ENCODE measurements at regions not wholly inside any gene's neighbourhood (a gene's known extent, or its start where the extent isn't known, plus 50 kb on each side); places are given as distances from the start of the nearest gene placed in this dataset.

DNA sequence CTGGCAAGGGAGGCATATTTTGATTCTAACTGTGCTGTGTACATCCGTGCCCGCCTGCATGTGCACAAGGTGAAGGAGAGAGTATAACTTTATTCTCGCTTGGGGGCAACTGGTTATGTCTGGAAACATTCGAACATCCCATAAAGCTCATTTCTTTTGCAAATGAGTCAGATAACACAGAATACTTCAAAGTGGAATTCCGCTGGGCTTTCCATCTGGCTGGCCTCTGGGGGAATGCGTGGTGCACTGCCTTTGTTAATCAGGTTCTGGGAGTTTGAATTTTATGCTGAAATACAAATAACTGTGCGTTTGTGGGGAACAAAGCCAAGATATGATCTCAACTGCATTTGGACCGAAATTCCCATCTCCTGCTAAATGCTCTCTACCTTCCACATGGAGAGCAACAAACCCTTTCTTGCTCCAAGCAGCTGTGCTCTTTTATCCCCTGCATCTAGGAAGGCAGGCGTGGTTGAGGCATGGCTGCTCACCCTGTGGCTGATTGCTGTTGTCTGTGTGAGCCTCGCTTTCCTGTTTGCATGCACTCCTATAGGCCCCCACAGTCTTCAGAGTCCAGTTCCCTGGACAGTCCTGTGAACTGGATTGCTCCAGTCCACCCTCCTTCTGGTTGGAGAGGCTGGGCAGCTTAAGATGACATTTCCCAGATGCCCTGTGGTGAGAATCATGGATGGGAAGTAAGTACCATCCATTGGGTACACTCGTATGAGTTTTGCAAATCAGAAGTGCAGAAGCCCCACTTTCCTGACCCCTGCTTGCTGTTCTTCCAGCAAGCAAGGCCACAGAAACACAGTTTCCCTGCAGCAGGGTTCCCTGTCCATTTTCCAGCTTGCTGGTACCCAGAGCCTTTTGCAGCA is 82.9 kb upstream of the ALDH1B1 start:
- TF ChIP-seq, protein P1, sequence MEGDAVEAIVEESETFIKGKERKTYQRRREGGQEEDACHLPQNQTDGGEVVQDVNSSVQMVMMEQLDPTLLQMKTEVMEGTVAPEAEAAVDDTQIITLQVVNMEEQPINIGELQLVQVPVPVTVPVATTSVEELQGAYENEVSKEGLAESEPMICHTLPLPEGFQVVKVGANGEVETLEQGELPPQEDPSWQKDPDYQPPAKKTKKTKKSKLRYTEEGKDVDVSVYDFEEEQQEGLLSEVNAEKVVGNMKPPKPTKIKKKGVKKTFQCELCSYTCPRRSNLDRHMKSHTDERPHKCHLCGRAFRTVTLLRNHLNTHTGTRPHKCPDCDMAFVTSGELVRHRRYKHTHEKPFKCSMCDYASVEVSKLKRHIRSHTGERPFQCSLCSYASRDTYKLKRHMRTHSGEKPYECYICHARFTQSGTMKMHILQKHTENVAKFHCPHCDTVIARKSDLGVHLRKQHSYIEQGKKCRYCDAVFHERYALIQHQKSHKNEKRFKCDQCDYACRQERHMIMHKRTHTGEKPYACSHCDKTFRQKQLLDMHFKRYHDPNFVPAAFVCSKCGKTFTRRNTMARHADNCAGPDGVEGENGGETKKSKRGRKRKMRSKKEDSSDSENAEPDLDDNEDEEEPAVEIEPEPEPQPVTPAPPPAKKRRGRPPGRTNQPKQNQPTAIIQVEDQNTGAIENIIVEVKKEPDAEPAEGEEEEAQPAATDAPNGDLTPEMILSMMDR (conservative IDR thresholded peaks at IDR 0.05; ENCODE audit: low read length) = no peak
- no peak for TF ChIP-seq EZH2phosphoT487 (IDR thresholded peaks at IDR 0.05; ENCODE audit: borderline replicate concordance)

All from Loucy (cell line).